ENCODE measurements at regions not wholly inside any gene's neighbourhood (a gene's known extent, or its start where the extent isn't known, plus 50 kb on each side); places are given as distances from the start of the nearest gene placed in this dataset.

DNA sequence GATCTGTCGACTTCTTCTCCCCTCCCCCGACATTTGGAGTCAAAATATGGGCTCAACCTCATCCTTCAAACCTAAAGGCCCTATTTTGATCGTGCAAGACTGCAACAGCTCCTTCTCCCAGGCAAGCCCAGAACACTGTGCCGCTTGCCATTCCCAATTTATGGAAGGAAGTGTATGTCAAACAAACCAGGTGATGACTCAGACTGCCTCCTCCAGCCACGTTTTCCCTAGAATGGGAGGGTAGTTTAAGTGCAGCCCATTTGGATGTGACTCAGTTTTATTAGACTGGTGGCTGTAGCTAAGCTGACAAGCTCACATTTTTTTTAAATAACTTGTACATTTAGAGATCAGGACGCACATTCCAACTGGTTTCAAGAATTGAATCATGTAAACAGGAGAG lies 570.4 kb upstream of the DIPK2B start:
- TF ChIP-seq, protein P1, sequence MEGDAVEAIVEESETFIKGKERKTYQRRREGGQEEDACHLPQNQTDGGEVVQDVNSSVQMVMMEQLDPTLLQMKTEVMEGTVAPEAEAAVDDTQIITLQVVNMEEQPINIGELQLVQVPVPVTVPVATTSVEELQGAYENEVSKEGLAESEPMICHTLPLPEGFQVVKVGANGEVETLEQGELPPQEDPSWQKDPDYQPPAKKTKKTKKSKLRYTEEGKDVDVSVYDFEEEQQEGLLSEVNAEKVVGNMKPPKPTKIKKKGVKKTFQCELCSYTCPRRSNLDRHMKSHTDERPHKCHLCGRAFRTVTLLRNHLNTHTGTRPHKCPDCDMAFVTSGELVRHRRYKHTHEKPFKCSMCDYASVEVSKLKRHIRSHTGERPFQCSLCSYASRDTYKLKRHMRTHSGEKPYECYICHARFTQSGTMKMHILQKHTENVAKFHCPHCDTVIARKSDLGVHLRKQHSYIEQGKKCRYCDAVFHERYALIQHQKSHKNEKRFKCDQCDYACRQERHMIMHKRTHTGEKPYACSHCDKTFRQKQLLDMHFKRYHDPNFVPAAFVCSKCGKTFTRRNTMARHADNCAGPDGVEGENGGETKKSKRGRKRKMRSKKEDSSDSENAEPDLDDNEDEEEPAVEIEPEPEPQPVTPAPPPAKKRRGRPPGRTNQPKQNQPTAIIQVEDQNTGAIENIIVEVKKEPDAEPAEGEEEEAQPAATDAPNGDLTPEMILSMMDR (IDR thresholded peaks at IDR 0.05): no peak
- no peak for TF ChIP-seq ZFX (IDR thresholded peaks at IDR 0.05; ENCODE audit: borderline replicate concordance)
- H3K27ac ChIP-seq: no peak overlapping the region

- no peak overlapping the region for H3K27ac ChIP-seq
- no peak for TF ChIP-seq ZFX (IDR thresholded peaks at IDR 0.05; ENCODE audit: borderline replicate concordance)
- TF ChIP-seq, protein P1 (IDR thresholded peaks at IDR 0.05): no peak
Measured at GRCh38 chrX:45769761-45770582, 569.3 kb upstream of the DIPK2B start.

DNA sequence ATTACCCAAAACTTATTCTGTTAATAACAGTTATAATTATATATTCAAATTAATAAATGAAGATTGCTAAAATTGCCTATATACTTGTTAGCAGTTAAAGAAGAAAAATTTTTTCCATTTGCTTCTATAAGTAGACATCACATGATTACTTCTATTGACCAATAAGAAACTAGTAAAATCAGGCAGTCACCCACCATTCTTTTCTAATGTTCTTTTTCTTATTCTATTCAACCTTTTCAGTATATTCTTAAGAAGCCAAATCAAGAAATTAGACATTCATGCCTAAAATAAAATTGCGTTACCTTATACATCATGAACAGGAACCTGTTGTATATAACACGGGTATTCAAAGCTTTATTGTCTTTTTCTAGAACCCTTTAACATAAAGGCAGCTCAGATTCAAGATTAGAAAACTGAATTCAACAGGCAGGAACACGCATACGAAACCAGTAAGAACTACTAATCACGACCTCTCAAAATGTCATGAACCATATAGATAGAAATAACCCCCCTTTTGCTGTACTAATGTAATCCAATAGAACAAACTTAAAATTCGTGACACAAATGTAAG lies 568.1 kb upstream of the DIPK2B start:
- TF ChIP-seq, protein P1 (IDR thresholded peaks at IDR 0.05): no peak
- no peak for TF ChIP-seq ZFX (IDR thresholded peaks at IDR 0.05; ENCODE audit: borderline replicate concordance)
- H3K27ac ChIP-seq: no peak overlapping the region

DNA sequence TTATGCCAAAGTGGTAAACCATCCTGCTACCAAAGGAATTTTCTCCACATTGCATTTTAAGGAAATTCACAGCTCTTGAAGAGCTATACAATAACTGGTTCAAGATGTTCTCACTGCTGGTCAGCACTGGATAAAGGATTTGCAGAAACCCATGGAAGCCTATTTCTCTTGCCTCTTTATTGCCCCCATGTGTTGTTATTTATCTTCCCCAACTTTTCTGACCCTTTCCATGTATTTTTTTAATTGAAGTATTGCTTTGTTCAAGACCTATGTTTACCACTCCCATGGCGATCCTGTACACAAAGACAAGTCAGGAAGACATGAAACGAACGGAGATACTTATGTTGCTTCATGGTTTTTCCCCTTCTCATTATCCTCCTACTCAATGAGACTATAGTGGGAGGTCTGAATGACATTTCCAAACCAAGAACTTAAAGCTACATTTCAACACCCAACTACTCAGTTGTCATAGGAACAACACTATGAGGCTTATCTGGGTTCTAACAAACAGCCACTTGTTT lies 566.4 kb upstream of the DIPK2B start:
- no peak overlapping the region for H3K27ac ChIP-seq
- TF ChIP-seq, protein P1 (IDR thresholded peaks at IDR 0.05): no peak
- TF ChIP-seq ZFX (IDR thresholded peaks at IDR 0.05; ENCODE audit: borderline replicate concordance): no peak

GRCh38 chrX:45765767-45766166 lies 565.1 kb upstream of the DIPK2B start:
- TF ChIP-seq ZFX (IDR thresholded peaks at IDR 0.05; ENCODE audit: borderline replicate concordance): no peak
- TF ChIP-seq, protein P1 (IDR thresholded peaks at IDR 0.05): no peak
- H3K27ac ChIP-seq: no peak overlapping the region

- no peak overlapping the region for H3K27ac ChIP-seq
- TF ChIP-seq, protein P1 (IDR thresholded peaks at IDR 0.05): no peak
Measured at GRCh38 chrX:45765281-45765680, 564.6 kb upstream of the DIPK2B start.
